ENCODE measurements at regions not wholly inside any gene's neighbourhood (a gene's known extent, or its start where the extent isn't known, plus 50 kb on each side); places are given as distances from the start of the nearest gene placed in this dataset.

DNA sequence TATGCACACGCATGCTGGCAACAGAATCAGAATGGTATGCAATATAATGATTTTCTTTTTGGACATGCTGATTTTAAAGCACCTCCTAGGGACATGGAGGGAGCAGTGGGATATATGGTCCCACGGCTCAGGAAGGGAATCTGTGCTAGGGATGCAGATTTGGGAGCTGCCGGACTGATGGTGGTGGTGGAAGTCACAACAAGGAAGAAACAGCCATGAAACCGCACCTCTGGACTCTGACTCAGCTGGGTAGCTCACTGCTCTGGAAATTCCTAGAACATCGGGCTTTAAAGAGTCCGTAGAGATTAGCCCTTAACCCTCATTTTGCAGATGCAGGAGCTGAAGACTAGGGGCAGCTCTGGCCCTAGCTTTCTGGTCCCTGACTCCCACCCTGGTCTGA is 364.3 kb upstream of the KLHL29 start:
- H3K27me3 ChIP-seq (ENCODE audit: control insufficient read depth in 2 of 2, insufficient read depth in 2 of 2, low read length in 2 of 2): no peaks in the 10 kb centered on the region
- no peaks in the 10 kb centered on the region for H3K9me3 ChIP-seq (ENCODE audit: control insufficient read depth in 2 of 2, low read length in 2 of 2)
- H3K27ac ChIP-seq (ENCODE audit: low read depth in 2 of 2, low read length in 2 of 2): no peak overlapping the region
- H3K9ac ChIP-seq (ENCODE audit: low read depth in 1 of 2, low read length in 2 of 2): no peak overlapping the region
- H3K4me1 ChIP-seq (ENCODE audit: control insufficient read depth in 2 of 2, insufficient read depth in 2 of 2, low read length in 2 of 2): no peaks in the 10 kb centered on the region
- no peaks in the 10 kb centered on the region for H3K36me3 ChIP-seq (ENCODE audit: control insufficient read depth in 2 of 2, insufficient read depth in 2 of 2, low read length in 2 of 2)
- H3K4me3 ChIP-seq (ENCODE audit: low read length in 2 of 2): no peak overlapping the region

DNA sequence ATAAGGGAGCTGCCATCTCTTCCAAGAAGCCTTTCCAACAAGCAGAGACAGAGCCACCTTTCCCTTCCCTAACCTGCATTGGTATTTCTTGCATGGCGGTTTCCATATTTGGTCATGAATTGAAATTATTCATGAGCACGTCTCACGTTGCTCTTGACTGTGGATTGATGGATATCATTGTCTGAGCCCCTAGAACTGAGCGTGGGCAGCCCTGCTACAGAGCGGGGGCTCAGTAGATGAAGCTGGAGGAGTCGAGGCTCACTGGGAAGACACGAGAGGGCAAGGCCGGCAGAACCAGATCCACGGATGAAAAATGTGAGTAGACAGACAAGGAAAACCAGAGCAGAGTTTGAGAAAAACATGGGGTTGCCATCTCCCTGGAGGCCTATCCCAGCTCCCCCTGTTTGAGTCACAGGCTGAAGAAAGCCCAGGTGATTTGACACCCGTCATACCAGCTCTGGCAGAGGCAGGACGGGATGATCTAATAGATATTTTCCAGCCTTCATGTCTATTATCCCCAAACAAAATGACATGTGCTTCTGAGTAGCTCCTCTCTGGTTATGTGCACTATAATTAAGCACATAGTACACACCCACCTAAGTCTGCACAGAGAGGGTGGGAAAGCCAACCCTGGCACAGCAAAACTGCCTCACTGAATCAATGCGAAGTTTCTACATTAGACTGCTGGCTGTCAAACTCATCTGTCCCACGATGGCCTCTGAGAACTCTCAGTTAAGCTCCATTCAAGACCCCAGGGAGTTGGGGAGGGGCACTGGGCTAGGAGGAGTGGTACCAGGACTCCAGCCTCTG is 363.5 kb upstream of the KLHL29 start:
- no peak overlapping the region for H3K9ac ChIP-seq (ENCODE audit: low read depth in 1 of 2, low read length in 2 of 2)
- no peaks in the 10 kb centered on the region for H3K36me3 ChIP-seq (ENCODE audit: control insufficient read depth in 2 of 2, insufficient read depth in 2 of 2, low read length in 2 of 2)
- H3K4me1 ChIP-seq (ENCODE audit: control insufficient read depth in 2 of 2, insufficient read depth in 2 of 2, low read length in 2 of 2): no peaks in the 10 kb centered on the region
- H3K9me3 ChIP-seq (ENCODE audit: control insufficient read depth in 2 of 2, low read length in 2 of 2): no peaks in the 10 kb centered on the region
- H3K27me3 ChIP-seq (ENCODE audit: control insufficient read depth in 2 of 2, insufficient read depth in 2 of 2, low read length in 2 of 2): no peaks in the 10 kb centered on the region
- H3K27ac ChIP-seq (ENCODE audit: low read depth in 2 of 2, low read length in 2 of 2): no peak overlapping the region
- no peak overlapping the region for H3K4me3 ChIP-seq (ENCODE audit: low read length in 2 of 2)

DNA sequence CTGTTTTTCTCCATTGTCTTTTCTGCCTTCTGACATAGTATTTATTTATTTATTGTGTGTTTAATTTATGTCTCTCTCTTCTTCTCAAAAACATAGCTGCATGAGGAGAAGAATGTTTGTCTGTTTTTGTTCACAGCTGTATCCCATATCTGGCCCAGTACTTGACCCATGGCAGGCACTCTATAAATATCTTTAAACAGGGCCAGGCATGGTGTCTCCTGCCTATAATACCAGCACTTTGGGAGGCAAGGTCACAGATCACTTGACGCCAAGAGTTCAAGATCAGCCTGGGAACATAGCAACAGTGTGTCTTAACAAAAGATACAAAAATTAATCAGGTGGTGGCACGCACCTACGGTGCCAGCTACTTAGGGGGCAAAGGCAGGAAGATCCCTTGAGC is 361.3 kb upstream of the KLHL29 start:
- Histone ChIP-seq H3K27me3 (ENCODE audit: control insufficient read depth in 2 of 2, insufficient read depth in 2 of 2, low read length in 2 of 2) (no peaks in the 10 kb centered on the region), H3K27ac (ENCODE audit: low read depth in 2 of 2, low read length in 2 of 2) (no peak overlapping the region), H3K9ac (ENCODE audit: low read depth in 1 of 2, low read length in 2 of 2) (no peak overlapping the region), H3K4me3 (ENCODE audit: low read length in 2 of 2) (no peak overlapping the region), H3K4me1 (ENCODE audit: control insufficient read depth in 2 of 2, insufficient read depth in 2 of 2, low read length in 2 of 2) (no peaks in the 10 kb centered on the region), H3K36me3 (ENCODE audit: control insufficient read depth in 2 of 2, insufficient read depth in 2 of 2, low read length in 2 of 2) (no peaks in the 10 kb centered on the region), H3K9me3 (ENCODE audit: control insufficient read depth in 2 of 2, low read length in 2 of 2) (no peaks in the 10 kb centered on the region)

DNA sequence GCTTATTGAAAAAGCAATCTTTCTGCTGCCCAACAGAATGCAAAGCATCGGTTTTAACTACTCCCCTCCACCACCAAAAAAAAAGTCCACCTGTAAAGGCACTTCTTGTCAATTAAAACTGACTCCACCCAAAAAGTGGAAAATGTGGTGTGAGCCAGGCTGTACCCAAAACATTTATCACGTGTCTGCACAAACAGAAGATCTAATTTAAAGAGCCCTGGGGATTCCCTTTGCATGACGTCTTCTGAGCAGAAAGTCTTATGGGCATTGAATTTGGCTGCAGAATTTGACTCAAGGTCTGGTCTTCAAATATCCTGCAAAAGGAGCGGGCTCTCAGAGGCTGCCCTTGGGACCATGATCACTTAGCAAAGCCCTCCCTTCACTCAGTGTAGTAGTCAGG is 358.3 kb upstream of the KLHL29 start:
- Histone ChIP-seq H3K9me3 (ENCODE audit: control insufficient read depth in 2 of 2, low read length in 2 of 2) (no peaks in the 10 kb centered on the region), H3K4me1 (ENCODE audit: control insufficient read depth in 2 of 2, insufficient read depth in 2 of 2, low read length in 2 of 2) (no peaks in the 10 kb centered on the region), H3K36me3 (ENCODE audit: control insufficient read depth in 2 of 2, insufficient read depth in 2 of 2, low read length in 2 of 2) (no peaks in the 10 kb centered on the region), H3K4me3 (ENCODE audit: low read length in 2 of 2) (no peak overlapping the region), H3K27me3 (ENCODE audit: control insufficient read depth in 2 of 2, insufficient read depth in 2 of 2, low read length in 2 of 2) (no peaks in the 10 kb centered on the region), H3K27ac (ENCODE audit: low read depth in 2 of 2, low read length in 2 of 2) (no peak overlapping the region), H3K9ac (ENCODE audit: low read depth in 1 of 2, low read length in 2 of 2) (no peak overlapping the region)

DNA sequence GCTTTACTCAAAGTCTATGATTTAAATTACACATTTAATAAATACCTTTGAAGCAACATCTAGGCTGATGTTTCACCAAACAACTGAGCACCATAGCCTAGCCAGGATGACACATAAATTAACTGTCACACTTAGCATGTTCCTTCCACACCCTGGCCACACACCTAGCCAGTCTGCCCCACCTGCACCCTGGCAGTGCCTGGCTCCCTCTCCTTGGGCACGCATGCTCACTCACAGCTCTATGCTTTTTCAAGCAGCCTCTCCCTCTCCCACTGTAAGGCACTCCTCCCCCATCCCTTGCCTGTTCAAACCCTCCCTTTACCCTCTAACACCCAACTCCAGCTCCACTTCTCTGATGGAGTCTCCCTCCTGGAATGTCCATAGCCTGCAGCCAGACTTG is 357.6 kb upstream of the KLHL29 start:
- Histone ChIP-seq H3K4me3 (ENCODE audit: low read length in 2 of 2) (no peak overlapping the region), H3K4me1 (ENCODE audit: control insufficient read depth in 2 of 2, insufficient read depth in 2 of 2, low read length in 2 of 2) (no peaks in the 10 kb centered on the region), H3K9me3 (ENCODE audit: control insufficient read depth in 2 of 2, low read length in 2 of 2) (no peaks in the 10 kb centered on the region), H3K36me3 (ENCODE audit: control insufficient read depth in 2 of 2, insufficient read depth in 2 of 2, low read length in 2 of 2) (no peaks in the 10 kb centered on the region), H3K27ac (ENCODE audit: low read depth in 2 of 2, low read length in 2 of 2) (no peak overlapping the region), H3K27me3 (ENCODE audit: control insufficient read depth in 2 of 2, insufficient read depth in 2 of 2, low read length in 2 of 2) (no peaks in the 10 kb centered on the region), H3K9ac (ENCODE audit: low read depth in 1 of 2, low read length in 2 of 2) (no peak overlapping the region)

DNA sequence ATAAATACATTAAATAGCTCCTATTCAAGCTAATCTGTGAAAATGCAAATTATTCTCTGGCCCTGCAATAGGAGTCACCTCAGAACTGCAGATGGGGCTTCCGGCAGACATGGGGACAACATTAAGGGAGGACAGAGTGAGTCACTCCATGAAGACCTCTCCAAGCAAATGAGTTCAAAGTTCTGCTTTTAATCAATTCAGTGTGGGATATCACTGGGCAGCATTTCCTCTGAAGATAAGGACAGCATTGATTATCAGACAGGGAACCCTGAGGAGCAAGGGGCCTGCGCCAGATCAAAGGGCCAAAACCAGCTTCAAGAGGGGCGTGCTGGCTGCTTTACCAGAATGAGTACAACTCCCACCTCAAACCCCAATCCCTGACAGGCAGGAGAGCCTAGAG is 356.9 kb upstream of the KLHL29 start:
- Histone ChIP-seq H3K9ac (ENCODE audit: low read depth in 1 of 2, low read length in 2 of 2) (no peak overlapping the region), H3K27ac (ENCODE audit: low read depth in 2 of 2, low read length in 2 of 2) (no peak overlapping the region), H3K36me3 (ENCODE audit: control insufficient read depth in 2 of 2, insufficient read depth in 2 of 2, low read length in 2 of 2) (no peaks in the 10 kb centered on the region), H3K4me1 (ENCODE audit: control insufficient read depth in 2 of 2, insufficient read depth in 2 of 2, low read length in 2 of 2) (no peaks in the 10 kb centered on the region), H3K27me3 (ENCODE audit: control insufficient read depth in 2 of 2, insufficient read depth in 2 of 2, low read length in 2 of 2) (no peaks in the 10 kb centered on the region), H3K9me3 (ENCODE audit: control insufficient read depth in 2 of 2, low read length in 2 of 2) (no peaks in the 10 kb centered on the region), H3K4me3 (ENCODE audit: low read length in 2 of 2) (no peak overlapping the region)

DNA sequence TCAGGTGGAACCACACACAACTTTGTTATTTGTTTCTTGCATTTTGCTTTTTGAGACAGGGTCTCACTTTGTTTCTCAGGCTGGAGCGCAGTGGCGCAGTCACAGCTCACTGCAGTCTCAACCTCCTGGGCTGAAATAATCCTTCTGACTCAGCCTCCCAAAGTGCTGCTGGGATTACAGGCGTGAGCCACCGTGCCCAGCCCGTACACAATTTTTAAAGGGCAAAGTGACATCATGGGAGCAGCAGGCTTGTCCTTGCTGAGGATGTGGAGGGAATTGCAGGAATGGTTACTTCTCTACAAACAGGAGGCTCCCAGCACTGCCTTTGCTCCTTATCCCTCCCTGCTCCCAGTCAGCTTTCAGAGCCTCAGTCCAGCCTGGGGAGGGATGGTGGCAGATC is 355.9 kb upstream of the KLHL29 start:
- Histone ChIP-seq H3K9me3 (ENCODE audit: control insufficient read depth in 2 of 2, low read length in 2 of 2) (no peaks in the 10 kb centered on the region), H3K4me3 (ENCODE audit: low read length in 2 of 2) (no peak overlapping the region), H3K27ac (ENCODE audit: low read depth in 2 of 2, low read length in 2 of 2) (no peak overlapping the region), H3K36me3 (ENCODE audit: control insufficient read depth in 2 of 2, insufficient read depth in 2 of 2, low read length in 2 of 2) (no peaks in the 10 kb centered on the region), H3K9ac (ENCODE audit: low read depth in 1 of 2, low read length in 2 of 2) (no peak overlapping the region), H3K27me3 (ENCODE audit: control insufficient read depth in 2 of 2, insufficient read depth in 2 of 2, low read length in 2 of 2) (no peaks in the 10 kb centered on the region), H3K4me1 (ENCODE audit: control insufficient read depth in 2 of 2, insufficient read depth in 2 of 2, low read length in 2 of 2) (no peaks in the 10 kb centered on the region)

DNA sequence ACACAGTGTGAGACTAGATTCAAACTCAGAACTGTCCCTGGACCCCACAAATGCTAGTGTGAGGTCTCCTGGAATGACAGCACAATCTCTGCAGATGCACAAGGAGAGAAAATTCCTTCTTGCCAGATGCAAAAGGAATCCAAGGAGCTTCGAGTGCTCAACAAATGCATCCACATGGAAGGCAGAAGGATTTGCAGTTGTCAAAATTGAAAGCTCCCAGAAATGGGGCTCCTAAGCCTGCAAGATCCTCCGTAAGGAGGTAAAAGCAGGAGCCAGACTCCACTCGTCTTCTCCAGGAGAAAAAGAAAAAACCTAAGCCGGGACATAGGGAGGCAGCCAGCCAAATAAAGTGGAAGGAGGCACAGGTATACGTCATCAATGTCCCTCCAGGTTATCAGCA is 355.0 kb upstream of the KLHL29 start:
- Histone ChIP-seq H3K9me3 (ENCODE audit: control insufficient read depth in 2 of 2, low read length in 2 of 2) (no peaks in the 10 kb centered on the region), H3K4me1 (ENCODE audit: control insufficient read depth in 2 of 2, insufficient read depth in 2 of 2, low read length in 2 of 2) (no peaks in the 10 kb centered on the region), H3K36me3 (ENCODE audit: control insufficient read depth in 2 of 2, insufficient read depth in 2 of 2, low read length in 2 of 2) (no peaks in the 10 kb centered on the region), H3K9ac (ENCODE audit: low read depth in 1 of 2, low read length in 2 of 2) (no peak overlapping the region), H3K4me3 (ENCODE audit: low read length in 2 of 2) (no peak overlapping the region), H3K27ac (ENCODE audit: low read depth in 2 of 2, low read length in 2 of 2) (no peak overlapping the region), H3K27me3 (ENCODE audit: control insufficient read depth in 2 of 2, insufficient read depth in 2 of 2, low read length in 2 of 2) (no peaks in the 10 kb centered on the region)

DNA sequence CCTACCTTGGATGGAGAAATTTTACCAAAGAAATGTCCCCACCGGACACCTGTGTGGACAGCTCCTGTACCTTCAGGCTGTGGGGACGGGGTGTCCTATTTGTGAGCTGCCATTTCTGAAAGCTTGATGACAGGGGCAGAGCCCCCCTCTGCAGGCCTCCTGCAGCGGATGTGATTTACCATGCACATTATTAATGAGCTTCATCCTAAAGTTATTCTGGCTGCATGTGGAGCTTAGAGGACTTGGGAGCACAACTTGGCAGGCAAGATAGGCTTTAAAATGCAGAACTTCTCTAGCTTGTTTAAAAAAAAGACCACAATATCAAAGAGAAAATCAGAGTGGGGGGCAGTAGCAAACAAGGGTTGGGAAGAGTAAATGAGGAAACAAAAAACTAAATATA is 350.0 kb upstream of the KLHL29 start:
- Histone ChIP-seq H3K27ac (ENCODE audit: low read depth in 2 of 2, low read length in 2 of 2) (no peak overlapping the region), H3K36me3 (ENCODE audit: control insufficient read depth in 2 of 2, insufficient read depth in 2 of 2, low read length in 2 of 2) (no peaks in the 10 kb centered on the region), H3K4me3 (ENCODE audit: low read length in 2 of 2) (no peak overlapping the region), H3K9me3 (ENCODE audit: control insufficient read depth in 2 of 2, low read length in 2 of 2) (no peaks in the 10 kb centered on the region), H3K9ac (ENCODE audit: low read depth in 1 of 2, low read length in 2 of 2) (no peak overlapping the region), H3K27me3 (ENCODE audit: control insufficient read depth in 2 of 2, insufficient read depth in 2 of 2, low read length in 2 of 2) (no peaks in the 10 kb centered on the region), H3K4me1 (ENCODE audit: control insufficient read depth in 2 of 2, insufficient read depth in 2 of 2, low read length in 2 of 2) (no peaks in the 10 kb centered on the region)

DNA sequence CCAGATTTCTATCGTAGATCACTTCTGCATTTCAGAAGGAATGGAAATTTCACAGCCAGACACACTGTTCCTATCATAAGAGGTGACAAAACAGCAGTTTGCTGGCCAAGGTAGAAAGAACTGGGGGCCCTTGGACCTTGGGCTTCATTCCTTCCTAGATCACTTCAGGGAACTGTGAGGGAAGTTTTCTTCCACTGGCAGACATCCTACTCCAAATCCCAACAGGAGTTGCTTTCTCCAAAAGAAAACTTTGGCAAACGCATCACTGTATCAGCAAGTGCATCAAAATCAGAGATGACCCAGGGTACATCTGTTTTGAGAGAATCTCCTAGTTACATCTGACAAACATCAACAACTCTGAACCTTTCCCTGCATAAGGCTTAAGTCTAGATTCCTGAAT is 348.4 kb upstream of the KLHL29 start:
- no peaks in the 10 kb centered on the region for H3K27me3 ChIP-seq (ENCODE audit: control insufficient read depth in 2 of 2, insufficient read depth in 2 of 2, low read length in 2 of 2)
- no peak overlapping the region for H3K27ac ChIP-seq (ENCODE audit: low read depth in 2 of 2, low read length in 2 of 2)
- H3K4me3 ChIP-seq (ENCODE audit: low read length in 2 of 2): no peak overlapping the region
- no peaks in the 10 kb centered on the region for H3K36me3 ChIP-seq (ENCODE audit: control insufficient read depth in 2 of 2, insufficient read depth in 2 of 2, low read length in 2 of 2)
- H3K9me3 ChIP-seq (ENCODE audit: control insufficient read depth in 2 of 2, low read length in 2 of 2): no peaks in the 10 kb centered on the region
- no peaks in the 10 kb centered on the region for H3K4me1 ChIP-seq (ENCODE audit: control insufficient read depth in 2 of 2, insufficient read depth in 2 of 2, low read length in 2 of 2)
- no peak overlapping the region for H3K9ac ChIP-seq (ENCODE audit: low read depth in 1 of 2, low read length in 2 of 2)

DNA sequence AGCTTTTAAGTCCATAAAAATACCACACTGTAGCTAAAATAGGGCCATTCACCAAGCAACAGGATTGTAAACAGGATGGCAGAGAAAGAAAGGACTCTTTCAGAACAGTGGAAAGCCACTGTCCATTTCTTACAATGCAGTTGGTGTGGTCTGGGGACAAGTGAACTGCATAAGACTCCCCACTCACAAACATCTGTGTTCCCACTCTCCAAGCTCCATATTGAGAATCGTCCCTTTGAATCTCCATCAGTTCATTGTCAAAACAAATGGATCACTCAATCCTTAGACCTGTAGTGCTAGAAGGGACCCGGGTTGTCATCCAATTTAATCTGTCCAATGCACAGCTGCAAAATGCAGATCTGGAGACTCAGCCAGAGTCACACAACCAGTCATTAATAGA is 347.4 kb upstream of the KLHL29 start:
- Histone ChIP-seq H3K9ac (ENCODE audit: low read depth in 1 of 2, low read length in 2 of 2) (no peak overlapping the region), H3K9me3 (ENCODE audit: control insufficient read depth in 2 of 2, low read length in 2 of 2) (no peaks in the 10 kb centered on the region), H3K4me3 (ENCODE audit: low read length in 2 of 2) (no peak overlapping the region), H3K4me1 (ENCODE audit: control insufficient read depth in 2 of 2, insufficient read depth in 2 of 2, low read length in 2 of 2) (no peaks in the 10 kb centered on the region), H3K27ac (ENCODE audit: low read depth in 2 of 2, low read length in 2 of 2) (no peak overlapping the region), H3K36me3 (ENCODE audit: control insufficient read depth in 2 of 2, insufficient read depth in 2 of 2, low read length in 2 of 2) (no peaks in the 10 kb centered on the region), H3K27me3 (ENCODE audit: control insufficient read depth in 2 of 2, insufficient read depth in 2 of 2, low read length in 2 of 2) (no peaks in the 10 kb centered on the region)

Data from mucosa of rectum (tissue), 2 donors.